Esophagus squamous epithelium (tissue), 5 donors: ENCODE measurements at regions not wholly inside any gene's neighbourhood (a gene's known extent, or its start where the extent isn't known, plus 50 kb on each side); places are given as distances from the start of the nearest gene placed in this dataset.
"Not testable (repeated sequence)": the region's sequence is repeated elsewhere in the genome, so short reads cannot be mapped to it uniquely, and the experiment has no call there.

ENCODE experiments used
- DNase-seq: peaks from one replicate; lab custom pipeline; 2025; lab: John Stamatoyannopoulos, UW
- H3K27ac ChIP-seq, 4 donors: fragments of 200-600 bp; sonication (generic); one replicate each; pipeline ENCODE4 v1.5.1; 2016 to 2019; ENCODE audit warnings: mild to moderate bottlenecking in 1 of 4
- H3K27me3 ChIP-seq, 4 donors: fragments of 200-600 bp; sonication (generic); 1 replicate in 3 of 4; 2 replicates in 1 of 4; pipeline versions ENCODE4 v1.5.1 to v1.6.0; 2017 to 2021; ENCODE audit warnings: antibody characterized with exemption in 1 of 4
- H3K36me3 ChIP-seq, 3 donors: fragments of 200-600 bp; sonication (generic); one replicate each; pipeline ENCODE4 v1.5.1; 2016 to 2019
- H3K4me1 ChIP-seq, 3 donors: fragments of 200-600 bp; sonication (generic); one replicate each; pipeline ENCODE4 v1.5.1; 2017 to 2019
- H3K4me3 ChIP-seq, 4 donors: fragments of 200-600 bp; sonication (generic); 1 replicate in 3 of 4; 2 replicates in 1 of 4; pipeline ENCODE4 v1.5.1; 2016 to 2019; ENCODE audit warnings: mild to moderate bottlenecking in 2 of 4, moderate library complexity in 1 of 4
- H3K9me3 ChIP-seq, 3 donors: fragments of 200-600 bp; sonication (generic); one replicate each; pipeline ENCODE4 v1.5.1; 2016 to 2019
- POLR2A ChIP-seq, 4 donors: fragments of 450-650 bp; IDR thresholded peaks; one replicate each; pipeline ENCODE4 v1.6.1; 2017; ENCODE audit warnings: antibody characterized with exemption in 4 of 4, mild to moderate bottlenecking in 4 of 4, moderate library complexity in 3 of 4
- WGBS, 2 donors: methylation state at CpG; one replicate each; pipeline ENCODE4 v1.1.5; 2018; 5-methylcytosine and 5-hydroxymethylcytosine counted together
- intact Hi-C: fragments of 100-400 bp; cut with DNase I; formaldehyde crosslinking; loops from one replicate; pipeline ENCODE4 v1.15.0; 2022
- TF ChIP-seq, protein P1 (sequence below), 6 experiments: fragments of 450-650 bp in 4 of 6; fragments of 200-600 bp in 2 of 6; sonication (generic) in 2 of 6; IDR thresholded peaks; one replicate each; pipeline ENCODE4 v1.5.1; 2016 to 2019; ENCODE audit warnings: antibody characterized with exemption in 6 of 6, mild to moderate bottlenecking in 4 of 6, moderate library complexity in 4 of 6
- donor health status: DM: yes; HTN: yes; CAD: no.

DNA sequence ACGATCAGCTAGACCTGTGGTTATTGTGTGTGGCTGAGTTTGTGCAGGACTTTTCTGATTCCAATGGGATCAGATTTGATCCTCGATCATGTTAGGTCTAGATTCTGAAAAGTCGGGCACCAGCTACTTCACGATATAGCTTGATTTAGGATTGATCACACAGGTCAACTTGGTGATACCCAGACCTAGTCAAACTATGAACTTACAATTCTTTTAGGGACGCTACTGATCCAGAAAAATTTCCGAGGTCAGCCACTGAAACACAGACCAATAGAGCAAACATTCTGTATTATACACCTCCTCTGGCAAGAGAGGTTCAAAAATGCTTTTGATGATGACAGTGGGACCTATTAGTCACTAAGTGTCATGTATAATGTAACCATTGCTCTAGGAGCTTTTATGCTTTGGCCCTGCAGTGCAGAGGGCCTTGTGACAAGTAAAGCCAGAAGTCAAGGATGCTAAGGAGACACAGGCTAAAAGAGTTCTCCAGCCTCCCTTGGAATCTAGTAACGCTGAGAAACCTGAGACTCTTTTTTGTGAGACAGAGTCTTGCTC lies 115.6 kb upstream of the MB21D2 start:
- Histone ChIP-seq H3K36me3 (no peaks in the 10 kb centered on the region), H3K4me3 (no peak overlapping the region), H3K4me1 (no peaks in the 10 kb centered on the region), H3K9me3 (no peaks in the 10 kb centered on the region), H3K27me3 (no peaks in the 10 kb centered on the region), H3K27ac (no peak overlapping the region)
- WGBS, 2 donors = 85 to 88% methylated on average over 7 of the region's 7 CpGs
- intact Hi-C loops = no loop called here
- no peak for TF ChIP-seq POLR2A (IDR thresholded peaks at IDR 0.05)
- TF ChIP-seq, protein P1, sequence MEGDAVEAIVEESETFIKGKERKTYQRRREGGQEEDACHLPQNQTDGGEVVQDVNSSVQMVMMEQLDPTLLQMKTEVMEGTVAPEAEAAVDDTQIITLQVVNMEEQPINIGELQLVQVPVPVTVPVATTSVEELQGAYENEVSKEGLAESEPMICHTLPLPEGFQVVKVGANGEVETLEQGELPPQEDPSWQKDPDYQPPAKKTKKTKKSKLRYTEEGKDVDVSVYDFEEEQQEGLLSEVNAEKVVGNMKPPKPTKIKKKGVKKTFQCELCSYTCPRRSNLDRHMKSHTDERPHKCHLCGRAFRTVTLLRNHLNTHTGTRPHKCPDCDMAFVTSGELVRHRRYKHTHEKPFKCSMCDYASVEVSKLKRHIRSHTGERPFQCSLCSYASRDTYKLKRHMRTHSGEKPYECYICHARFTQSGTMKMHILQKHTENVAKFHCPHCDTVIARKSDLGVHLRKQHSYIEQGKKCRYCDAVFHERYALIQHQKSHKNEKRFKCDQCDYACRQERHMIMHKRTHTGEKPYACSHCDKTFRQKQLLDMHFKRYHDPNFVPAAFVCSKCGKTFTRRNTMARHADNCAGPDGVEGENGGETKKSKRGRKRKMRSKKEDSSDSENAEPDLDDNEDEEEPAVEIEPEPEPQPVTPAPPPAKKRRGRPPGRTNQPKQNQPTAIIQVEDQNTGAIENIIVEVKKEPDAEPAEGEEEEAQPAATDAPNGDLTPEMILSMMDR (IDR thresholded peaks at IDR 0.05) = no peak
- DNase-seq = no peak

DNA sequence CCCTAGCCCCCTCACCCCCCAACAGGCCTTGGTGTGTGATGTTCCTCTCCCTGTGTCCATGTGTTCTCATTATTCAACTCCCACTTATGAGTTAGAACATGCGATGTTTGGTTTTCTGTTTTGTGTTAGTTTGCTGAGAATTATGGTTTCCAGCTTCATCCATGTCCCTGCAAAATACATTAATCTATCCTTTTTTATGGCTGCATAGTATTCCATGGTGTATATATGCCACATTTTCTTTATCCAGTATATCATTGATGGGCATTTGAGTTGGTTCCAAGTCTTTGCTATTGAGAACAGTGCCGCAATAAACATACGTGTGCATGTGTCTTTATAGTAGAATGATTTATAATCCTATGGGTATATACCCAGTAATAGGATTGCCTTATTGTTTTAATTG lies 120.2 kb upstream of the MB21D2 start:
- intact Hi-C loops = not testable (repeated sequence)
- 96% methylated on average over 3 of the region's 3 CpGs for WGBS, 2 donors

DNA sequence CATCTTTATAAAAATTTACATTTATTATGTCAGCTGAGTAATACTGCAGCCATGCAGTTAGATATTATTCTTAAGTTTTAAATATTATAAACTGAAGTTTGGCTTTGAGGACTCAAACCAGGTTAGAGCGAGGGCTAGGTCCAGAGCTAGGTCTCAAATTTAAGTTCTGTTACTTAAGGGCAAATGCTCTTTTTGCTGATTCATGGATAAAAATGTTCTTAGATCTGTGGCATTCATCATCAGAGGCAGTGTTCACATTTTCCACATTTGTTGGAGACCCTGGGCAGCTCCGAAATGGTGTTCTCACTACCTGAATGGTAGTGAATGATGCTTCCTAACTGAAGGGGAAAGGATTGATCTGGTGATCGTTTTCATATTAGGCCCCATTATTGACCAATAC lies 121.4 kb upstream of the MB21D2 start:
- H3K9me3 ChIP-seq = no peaks in the 10 kb centered on the region
- intact Hi-C loops = no loop called here
- H3K4me3 ChIP-seq = no peak overlapping the region
- no peak for TF ChIP-seq POLR2A (IDR thresholded peaks at IDR 0.05)
- TF ChIP-seq, protein P1 (IDR thresholded peaks at IDR 0.05) = no peak
- WGBS, 2 donors = 98 to 100% methylated on average over 2 to 3 of the region's 3 CpGs
- DNase-seq = no peak
- H3K4me1 ChIP-seq = no peaks in the 10 kb centered on the region
- H3K27me3 ChIP-seq = no peaks in the 10 kb centered on the region
- H3K27ac ChIP-seq = no peak overlapping the region
- no peaks in the 10 kb centered on the region for H3K36me3 ChIP-seq

More for the DNA sequence above, 120.2 kb upstream of the MB21D2 start:
- not testable (repeated sequence) for H3K27me3 ChIP-seq, H3K9me3 ChIP-seq, H3K27ac ChIP-seq, H3K4me3 ChIP-seq, H3K4me1 ChIP-seq, DNase-seq, H3K36me3 ChIP-seq

DNA sequence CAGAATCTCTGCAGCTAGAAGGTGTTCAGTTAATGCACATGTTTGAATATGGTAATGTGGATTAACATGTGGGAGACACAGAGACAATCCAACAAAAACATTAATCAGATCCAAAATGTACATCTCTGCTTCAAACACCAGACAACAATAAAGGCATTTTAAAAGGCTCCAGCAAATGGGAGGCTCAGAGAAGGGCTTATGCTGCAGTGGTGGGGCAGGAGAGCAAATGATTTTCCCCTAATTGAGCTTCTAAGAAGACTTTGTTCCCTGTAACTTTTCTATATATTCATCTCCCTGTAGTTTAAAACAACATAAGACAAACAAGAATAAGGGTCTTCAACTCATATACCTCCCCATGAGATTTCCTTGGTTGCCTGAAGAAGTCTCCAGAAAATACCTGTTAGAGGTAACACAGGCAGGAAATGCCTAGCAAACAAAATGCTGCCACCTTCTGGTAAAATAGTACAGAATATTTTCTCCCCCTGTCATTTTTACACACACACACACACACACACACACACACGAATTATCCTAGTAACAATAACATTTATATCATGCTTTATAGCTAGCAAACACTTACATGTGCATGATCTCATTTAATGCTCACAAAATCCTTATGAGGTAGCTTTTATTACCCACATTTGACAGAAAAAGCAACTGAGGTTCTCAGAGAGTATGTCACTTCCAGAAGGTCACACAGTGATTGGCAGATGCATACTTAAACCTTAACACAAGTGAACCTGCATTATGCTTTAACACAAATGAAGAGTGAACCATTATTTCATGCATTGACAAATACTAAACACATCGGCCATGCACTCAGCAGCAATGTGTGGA lies 123.4 kb upstream of the MB21D2 start:
- Histone ChIP-seq H3K27me3 (no peaks in the 10 kb centered on the region), H3K27ac (no peak overlapping the region), H3K36me3 (no peaks in the 10 kb centered on the region), H3K4me1 (no peaks in the 10 kb centered on the region), H3K9me3 (no peaks in the 10 kb centered on the region), H3K4me3 (no peak overlapping the region)
- no peak for TF ChIP-seq POLR2A (IDR thresholded peaks at IDR 0.05)
- TF ChIP-seq, protein P1 (IDR thresholded peaks at IDR 0.05) = peak in 5 of 6 experiments; percentile 42 to 71 (median 48)
- intact Hi-C loops = loop anchor here (5.0 kb wide), 1 partner anchor 224 kb away; no protein-coding TSS in a partner anchor
- no peak for DNase-seq
- 29 to 39% methylated on average over 2 of the region's 2 CpGs for WGBS, 2 donors

GRCh38 chr3:193046371-193046770 lies 128.7 kb upstream of the MB21D2 start:
- WGBS, 2 donors = 44 to 63% methylated on average over 5 of the region's 5 CpGs
- TF ChIP-seq, protein P1 (IDR thresholded peaks at IDR 0.05) = no peak
- no peak for TF ChIP-seq POLR2A (IDR thresholded peaks at IDR 0.05)
- H3K4me3 ChIP-seq = no peak overlapping the region
- no peak overlapping the region for H3K27ac ChIP-seq
- intact Hi-C loops = no loop called here
- H3K9me3 ChIP-seq = no peaks in the 10 kb centered on the region
- no peaks in the 10 kb centered on the region for H3K27me3 ChIP-seq
- H3K36me3 ChIP-seq = no peaks in the 10 kb centered on the region
- no peak for DNase-seq
- H3K4me1 ChIP-seq = no peaks in the 10 kb centered on the region

DNA sequence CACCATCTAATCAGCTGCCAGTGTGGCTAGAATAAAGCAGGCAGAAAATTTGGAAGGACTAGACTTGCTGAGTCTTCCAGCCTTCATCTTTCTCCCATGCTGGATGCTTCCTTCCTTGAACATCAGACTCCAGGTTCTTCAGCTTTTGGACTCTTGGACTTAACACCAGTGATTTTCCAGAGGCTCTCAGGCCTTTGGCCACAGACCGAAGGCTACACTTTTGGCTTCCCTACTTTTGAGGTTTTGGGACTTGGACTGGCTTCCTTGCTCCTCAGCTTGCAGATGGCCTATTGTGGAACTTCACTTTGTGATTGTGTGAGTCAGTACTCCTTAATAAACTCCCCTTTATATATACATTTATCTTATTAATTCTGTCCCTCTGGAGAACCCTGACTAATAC lies 129.8 kb upstream of the MB21D2 start:
- H3K4me3 ChIP-seq, intact Hi-C loops, DNase-seq, H3K9me3 ChIP-seq, H3K27me3 ChIP-seq, H3K36me3 ChIP-seq, H3K4me1 ChIP-seq, H3K27ac ChIP-seq: not testable (repeated sequence)
- 38 to 64% methylated on average over 1 of the region's 1 CpG for WGBS, 2 donors
